Epithelial cell of prostate (primary cell): ENCODE measurements at regions not wholly inside any gene's neighbourhood (a gene's known extent, or its start where the extent isn't known, plus 50 kb on each side); places are given as distances from the start of the nearest gene placed in this dataset.

Source experiments
- DNase-seq: peaks from one replicate; pipeline ENCODE4 v3.0.0-alpha.2; 2011; ENCODE audit warnings: low read depth, low spot score
- H3K27ac ChIP-seq: fragments of 450-650 bp; 2 replicates; pipeline ENCODE4 v1.5.1; 2017; ENCODE audit warnings: mild to moderate bottlenecking

DNA sequence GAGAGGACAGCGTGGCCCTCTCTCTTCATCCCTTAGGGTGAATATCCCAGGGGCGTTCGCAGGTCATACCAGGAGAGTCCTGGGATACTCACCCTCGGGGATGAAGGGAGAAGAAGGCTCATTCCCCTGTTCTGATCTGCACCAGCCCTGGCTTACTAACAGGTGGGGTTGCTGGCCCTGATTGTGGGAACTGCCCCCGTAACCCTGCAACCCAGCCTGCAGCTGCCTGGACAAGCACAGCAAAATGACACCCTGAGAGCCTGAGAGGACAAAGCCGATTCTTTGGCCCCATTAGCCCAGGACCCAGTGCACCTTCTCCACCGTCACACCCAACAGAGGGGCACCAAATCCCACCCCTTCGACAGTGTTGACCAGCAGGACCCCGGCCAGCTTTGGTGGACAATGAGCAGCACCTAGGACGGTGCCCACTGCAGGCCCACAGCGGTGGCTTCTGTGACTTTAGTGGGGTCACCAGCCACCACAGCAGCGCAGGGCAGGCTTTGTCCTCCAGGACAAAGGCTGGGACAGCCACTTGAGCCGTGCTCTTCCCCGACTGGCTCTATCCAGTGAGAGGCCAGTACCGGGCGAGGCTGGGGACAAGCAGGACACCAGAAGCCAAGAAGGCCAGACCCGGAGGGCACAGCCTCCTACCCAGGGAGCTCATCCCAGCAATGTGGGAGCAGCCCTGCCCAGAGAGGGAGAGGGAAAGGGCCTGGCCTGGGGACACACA is 98.5 kb upstream of the RTL6 start:
- no peak for DNase-seq
- no peak overlapping the region for H3K27ac ChIP-seq

DNA sequence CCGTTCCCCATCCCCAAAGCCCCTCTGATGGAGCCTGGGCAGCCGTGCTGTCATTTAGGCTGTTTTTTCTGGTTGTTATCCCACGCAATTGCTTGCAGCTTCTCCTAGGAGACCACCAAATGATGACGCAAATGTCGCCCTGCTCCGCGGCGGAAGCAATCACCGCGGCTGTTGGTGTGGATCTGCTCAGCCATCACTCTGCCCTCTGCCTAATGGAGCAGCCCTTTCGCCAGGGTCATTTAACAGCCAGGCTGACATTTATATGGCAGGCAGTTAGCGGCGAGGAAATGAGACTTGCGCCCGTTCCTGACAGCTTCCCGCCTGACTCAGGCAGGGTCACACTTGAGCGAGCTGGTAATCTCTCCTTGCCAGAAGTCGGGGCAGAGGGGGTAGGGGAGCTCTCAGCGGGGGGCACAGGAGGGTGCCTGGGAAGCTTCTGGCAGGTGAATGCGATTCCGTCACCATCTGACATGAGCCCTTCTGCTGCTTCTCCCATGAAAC is 97.9 kb upstream of the RTL6 start:
- no peak for DNase-seq
- no peak overlapping the region for H3K27ac ChIP-seq

DNA sequence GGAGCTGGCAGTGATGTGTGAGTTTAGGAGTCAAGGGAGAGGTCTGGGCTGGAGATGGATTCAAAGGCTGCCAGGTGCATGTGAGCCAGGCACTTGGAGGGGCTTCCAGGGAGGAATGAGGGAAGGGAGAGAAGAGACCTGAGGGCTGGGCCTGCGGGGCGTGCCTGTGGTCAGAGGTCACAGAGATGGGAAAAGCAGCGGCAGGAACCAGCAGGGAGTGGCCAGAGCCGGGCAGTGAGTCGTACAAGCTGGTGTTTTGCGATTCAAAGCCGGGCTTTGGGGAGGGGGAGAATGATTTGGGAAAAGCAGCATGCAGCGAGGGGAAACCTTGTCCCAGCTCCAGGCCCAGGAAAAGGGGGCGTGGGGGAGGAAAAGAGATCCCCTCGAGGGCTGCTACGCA is 96.9 kb upstream of the RTL6 start:
- DNase-seq = no peak
- no peak overlapping the region for H3K27ac ChIP-seq

DNA sequence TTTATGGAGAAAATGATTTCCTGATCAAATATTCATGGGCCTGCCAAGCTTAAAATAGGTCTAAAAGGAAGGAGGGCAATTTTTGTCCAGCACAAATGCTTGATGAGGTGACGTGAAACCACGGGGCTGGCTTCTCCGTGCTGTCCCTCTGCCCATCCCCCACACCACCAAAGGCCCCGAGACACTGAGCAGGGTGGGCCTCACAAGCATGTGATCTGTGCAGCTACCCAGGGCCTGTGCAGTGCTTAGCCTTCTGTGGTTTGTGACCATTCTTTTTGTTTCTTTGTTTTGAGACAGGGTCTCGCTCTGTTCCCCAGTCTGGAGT is 94.8 kb upstream of the RTL6 start:
- DNase-seq = no peak
- no peak overlapping the region for H3K27ac ChIP-seq

DNA sequence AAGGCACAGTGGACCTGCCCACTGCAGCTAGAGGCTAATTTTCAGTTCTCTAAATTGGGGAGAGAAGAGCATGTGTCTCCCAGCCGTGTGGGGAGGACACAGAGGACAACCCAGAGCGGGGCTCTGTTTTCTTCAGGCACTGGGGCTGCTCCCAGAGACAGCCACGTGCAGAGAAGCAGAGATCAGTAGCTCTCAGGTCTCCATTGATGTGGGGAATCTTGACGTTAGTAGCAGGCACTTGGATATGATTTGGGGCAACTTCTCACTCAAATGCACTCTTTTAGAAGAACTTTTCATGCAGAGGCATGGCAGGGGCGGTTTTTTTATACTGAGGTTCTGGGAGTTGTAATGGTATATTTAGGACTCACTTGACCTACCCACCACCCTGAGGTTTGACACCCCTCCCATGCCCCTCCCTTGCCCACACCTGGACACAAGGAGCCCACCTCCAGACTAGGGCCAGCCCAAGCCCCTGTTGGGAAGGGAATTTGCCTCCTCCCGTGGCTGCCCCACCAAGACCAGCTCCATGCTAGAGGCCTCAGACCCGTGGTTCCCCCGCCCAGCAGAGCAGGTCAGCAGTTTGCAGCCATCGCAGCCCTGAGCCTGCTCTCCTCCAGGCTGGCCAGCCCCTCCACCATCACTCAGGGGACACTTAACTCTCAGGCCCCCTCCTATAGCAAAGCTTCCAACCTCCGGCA is 94.2 kb upstream of the RTL6 start:
- no peak overlapping the region for H3K27ac ChIP-seq
- DNase-seq = no peak

DNA sequence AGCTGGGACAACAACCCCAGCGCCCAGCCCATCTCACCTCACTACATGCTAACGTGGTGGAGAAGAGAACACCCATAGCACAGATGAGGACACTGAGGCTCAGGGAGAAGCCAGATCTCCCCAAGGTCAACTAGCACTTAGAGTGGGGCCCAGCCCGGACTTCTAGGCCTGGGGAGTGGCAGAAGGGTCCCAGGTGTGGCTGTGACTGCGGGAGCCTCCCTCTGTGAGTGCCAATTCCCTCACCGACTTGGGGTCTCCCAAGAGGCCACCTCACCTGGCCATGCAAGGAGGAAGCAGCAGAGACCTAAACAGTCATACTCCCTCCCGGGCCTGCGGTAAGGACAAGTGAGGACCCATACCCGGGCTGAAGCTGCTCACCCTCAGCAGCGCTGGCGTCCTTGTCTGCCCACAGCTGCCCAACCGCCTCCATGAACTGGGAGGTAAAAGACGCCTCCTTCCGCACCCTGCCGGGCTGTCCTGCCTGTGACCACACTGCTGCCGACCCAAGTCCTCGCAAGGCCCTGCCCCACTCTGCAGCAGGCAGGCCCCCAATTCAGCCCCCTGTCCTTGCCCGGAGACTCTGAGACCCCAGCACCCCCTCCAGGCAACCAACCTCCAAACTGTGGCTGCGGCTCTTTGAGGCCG is 93.2 kb upstream of the RTL6 start:
- no peak for DNase-seq
- no peak overlapping the region for H3K27ac ChIP-seq

DNA sequence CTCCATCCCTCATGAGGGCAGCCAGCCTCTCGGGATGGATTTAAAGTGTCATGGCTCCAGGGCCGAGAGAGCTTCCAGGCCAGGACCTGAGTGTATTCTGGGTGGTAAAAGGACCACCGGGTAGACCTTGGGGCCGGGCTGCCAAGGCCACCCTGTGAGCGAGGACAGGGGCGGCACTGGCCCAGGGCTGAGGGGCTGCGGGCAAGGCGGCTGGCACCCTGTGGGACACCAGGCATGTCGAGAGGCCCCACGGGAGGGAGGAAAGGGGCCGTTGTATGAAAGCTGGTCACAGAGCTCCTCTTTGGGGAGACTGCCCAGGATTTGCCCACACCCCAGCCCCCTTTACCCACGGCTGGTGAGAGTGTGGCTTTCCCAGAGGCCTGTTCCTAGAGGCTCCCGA is 92.3 kb upstream of the RTL6 start:
- no peak overlapping the region for H3K27ac ChIP-seq
- no peak for DNase-seq

DNA sequence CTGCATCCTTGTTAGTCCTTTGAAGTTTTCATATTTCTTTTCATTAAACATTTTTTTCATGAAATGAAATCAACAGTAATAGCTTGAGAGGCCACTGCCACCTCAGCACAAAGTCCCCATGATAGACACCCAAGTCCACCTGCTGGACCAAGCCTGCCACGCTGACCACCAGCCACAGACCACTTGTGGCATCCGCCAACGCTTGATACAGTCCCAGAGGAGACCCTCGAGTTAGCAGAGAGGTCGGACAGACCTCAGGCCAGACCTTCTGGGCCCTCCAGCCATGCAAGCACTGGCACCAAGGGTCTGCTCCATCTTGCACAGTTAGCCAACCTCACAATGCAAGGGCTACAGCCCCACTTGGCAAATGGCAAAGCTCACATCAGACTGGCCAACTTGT is 91.8 kb upstream of the RTL6 start:
- DNase-seq = no peak
- no peak overlapping the region for H3K27ac ChIP-seq

DNA sequence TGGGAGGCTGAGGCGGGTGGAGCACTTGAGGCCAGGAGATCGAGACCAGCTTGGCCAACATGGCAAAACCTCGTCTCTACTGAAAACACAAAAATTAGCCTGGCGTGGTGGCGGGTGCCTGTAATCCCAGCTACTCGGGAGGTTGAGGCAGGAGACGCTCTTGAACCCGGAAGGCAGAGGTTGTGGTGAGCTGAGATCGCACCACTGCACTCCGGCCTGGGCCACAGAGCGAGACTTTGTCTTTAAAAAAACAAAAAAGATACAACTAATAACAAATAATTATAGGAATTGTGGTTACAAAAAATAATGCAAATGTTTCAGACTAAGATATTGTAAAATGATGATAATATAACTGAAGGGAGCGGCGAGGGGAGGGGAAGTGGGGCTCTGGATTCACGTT is 90.3 kb upstream of the RTL6 start:
- H3K27ac ChIP-seq = no peak overlapping the region
- DNase-seq = no peak

DNA sequence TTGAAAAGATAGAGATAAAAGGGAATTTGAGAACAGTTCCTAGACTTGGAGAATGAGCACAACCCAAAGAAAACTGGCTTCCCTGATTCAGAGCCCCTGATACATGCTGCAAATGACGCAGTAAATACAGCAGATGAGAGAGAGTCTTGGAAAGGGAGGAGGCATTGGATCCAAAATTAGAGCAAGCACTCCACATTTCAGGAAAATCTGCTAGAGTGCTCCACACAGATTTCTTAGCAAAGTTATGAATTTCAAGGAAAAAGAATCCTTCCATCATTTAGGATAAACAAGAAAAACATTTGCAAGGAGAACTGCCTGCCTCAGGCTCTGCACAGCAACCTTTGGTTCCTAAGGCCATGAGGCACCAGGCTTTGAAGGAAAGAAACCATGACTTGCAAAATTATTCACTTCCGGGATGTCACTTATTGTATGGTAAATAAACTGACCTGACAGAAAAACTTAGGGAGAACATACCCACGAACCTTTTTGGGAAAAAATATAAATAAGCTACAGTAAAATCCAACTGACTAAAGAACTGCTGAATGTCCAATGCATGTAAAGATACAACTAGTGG is 89.8 kb upstream of the RTL6 start:
- H3K27ac ChIP-seq = no peak overlapping the region
- no peak for DNase-seq

DNA sequence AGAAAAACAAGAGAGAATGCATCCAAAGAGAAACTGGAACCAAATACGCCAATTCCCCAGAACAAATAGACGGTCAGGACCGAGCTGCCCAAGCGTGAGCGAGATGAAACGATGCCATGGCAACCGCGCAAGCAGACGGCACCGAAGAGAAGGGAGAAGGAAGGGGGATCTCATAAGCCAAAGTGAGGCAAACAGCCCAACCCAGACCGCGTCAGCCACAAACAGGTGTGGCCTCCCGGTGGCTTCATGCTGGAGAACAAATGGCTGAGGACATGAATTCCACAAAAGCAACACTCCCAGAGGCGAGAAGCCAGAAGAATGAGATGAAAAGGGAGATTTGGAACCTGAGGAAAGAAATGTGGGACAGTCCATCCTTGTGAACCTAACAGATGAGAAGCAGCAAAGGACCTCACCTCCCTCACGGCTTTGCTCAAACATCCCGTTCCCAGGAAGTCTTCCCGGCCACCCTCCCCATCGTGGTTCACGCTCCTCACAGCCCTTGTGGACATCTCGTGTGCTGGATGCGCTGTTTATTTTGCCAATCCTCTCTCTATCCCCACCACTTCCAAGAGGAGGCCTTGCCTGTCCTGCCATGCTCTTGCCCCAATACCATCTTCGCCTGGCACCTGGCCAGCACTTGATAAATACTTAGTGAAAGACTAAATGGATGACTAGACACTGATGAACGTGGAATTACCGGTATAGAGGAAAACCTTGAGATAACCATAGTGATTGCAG is 89.1 kb upstream of the RTL6 start:
- no peak for DNase-seq

DNA sequence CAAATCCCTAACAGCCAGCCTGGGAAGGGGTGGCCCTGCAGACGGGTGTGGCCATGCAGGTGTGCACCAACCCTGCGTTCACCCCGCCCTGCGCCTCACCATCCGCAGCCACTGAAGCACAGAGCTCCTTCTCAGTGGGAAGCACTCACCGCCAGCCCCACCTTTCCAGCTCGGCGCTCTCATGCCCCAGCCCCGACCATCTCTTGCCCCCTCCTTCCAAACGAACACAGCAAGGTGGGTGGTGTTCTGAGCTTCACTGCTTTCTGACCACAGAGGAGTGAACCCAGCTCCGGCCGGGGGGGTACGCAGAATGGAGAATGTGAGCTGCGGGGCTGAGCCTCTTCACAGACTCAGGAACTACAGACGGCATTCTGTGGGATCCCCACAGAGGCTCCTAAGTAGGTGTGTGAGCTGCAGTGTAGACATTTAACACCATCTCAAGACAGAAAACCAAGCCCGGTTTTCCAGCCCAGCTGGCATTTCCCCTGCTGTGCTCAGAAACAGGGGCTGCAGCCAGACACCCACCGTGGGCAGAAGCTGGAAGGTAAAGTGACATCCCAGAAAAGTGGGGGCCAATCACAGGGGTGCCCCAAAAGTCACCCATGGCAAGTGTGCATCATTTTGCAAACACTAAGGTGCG is 88.4 kb upstream of the RTL6 start:
- DNase-seq = no peak
- no peak overlapping the region for H3K27ac ChIP-seq

More for the DNA sequence above, 89.1 kb upstream of the RTL6 start:
- H3K27ac ChIP-seq = no peak overlapping the region

DNA sequence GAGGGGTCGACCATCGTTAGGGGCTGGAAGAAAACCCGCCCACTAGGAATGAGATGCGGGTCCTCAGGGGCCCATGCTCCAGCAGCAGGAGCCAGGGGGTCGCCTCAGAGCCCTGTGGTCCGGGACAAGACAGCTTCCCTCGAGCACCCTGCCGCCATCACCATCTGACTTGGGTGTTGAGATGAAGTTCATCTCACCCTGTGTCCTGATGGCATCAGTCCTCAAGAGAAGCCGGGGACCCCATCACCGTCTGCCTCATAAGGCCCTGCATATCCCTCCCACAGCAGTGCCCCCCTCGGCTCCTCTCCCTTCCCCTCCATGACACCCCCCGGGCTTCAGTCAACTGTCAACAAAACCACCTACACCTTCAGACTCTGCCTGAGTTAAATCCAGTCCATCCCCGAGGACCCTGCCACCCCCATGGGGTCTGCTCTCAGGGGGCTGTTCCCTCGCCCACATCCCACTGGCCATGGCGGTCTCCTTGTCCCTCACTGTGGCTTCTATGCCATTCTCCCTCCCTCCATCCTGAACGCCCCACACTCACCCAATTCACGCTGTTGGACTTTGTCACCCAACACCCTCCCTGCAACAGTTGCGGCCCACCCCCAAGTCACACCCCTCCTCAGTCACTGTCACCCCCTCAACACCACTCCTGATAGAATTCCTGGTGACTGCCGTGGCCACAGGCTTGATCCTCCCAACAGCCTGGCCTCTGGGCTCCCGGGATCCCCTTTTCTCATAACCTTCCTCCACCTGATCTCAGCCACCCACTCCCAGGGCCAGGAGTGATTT is 87.7 kb upstream of the RTL6 start:
- no peak for DNase-seq
- H3K27ac ChIP-seq = no peak overlapping the region

DNA sequence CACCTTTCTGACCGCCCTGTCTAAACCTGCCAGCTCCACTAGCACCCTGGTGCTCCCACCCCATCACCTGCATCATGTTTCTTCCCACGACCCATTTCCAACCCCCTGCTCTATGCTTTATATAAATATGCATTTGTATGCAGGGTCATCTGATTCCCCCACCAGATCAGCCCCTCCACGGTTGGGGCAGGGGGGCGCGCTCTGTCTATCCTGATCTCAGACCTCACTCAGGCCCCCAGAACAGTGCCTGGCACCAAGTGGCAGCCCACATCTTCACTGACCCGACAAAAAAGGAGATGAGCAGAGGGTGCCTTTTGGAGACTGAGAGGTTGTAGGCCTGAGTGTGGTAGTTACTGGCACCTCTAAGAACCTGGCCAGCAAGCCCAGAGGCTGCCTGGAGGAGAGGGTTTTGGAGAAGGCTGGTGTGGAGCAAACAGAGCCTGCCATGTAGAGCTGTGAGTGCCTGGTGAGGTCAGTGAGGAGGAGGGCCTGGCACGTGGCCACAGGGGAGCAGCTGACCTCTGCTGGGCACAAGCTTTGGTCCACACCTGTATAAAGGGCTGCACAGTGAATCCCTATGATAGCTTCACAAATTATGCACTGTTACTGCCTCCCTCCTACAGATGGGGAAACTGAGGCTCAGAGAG is 86.3 kb upstream of the RTL6 start:
- no peak for DNase-seq
- no peak overlapping the region for H3K27ac ChIP-seq

DNA sequence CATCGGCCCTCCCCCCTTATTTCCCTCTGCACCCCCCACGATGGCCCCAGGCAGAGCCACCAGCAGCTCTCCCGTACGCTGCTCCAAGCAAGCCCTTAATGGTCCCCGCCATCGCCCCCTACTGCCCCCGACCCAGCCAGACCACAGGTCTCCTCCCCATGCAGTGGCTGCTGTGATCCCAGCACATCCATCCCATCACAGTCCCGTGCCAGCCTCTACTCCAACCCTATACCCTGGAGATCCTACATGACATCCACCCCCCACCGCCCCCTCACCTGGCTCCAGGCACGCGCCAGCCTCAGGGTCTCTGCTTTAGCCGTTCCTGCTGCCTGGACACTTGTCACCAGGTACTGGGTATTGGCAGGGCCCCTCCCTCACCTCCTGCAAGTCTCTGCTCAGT is 85.8 kb upstream of the RTL6 start:
- no peak for DNase-seq
- H3K27ac ChIP-seq = no peak overlapping the region

DNA sequence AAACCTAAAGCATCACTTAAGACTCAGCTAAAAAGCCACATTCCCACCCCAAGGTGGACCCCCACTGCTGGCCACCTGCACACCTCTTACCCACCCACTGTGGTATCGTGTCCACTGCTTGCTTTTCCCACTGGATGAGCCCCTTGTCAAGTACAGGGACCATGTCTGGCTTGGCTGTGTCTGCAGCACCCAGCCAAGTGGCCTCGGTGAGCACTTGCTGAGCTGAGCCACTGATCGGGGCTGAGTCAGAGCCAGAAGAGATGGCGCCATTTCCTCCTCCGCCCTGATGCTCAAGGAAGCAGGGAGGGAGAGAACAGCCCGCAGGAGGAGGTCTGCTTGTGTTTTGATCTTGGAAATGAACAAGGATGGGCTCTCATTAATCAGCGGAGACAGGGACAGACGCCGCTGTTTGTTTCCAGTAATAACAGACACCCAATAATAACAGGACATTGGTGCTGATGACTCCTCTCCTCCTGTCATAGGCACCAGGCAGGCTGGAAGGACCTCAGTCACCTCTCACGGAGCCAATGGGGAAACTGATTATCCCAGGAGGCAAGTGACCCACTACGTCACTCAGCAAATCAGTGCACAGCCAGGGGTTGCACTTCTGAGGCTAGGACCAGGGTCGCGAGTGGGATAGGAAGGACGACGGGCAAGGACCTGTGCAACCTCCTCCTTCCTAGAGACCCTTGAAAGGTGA is 85.2 kb upstream of the RTL6 start:
- DNase-seq = no peak
- H3K27ac ChIP-seq = no peak overlapping the region

DNA sequence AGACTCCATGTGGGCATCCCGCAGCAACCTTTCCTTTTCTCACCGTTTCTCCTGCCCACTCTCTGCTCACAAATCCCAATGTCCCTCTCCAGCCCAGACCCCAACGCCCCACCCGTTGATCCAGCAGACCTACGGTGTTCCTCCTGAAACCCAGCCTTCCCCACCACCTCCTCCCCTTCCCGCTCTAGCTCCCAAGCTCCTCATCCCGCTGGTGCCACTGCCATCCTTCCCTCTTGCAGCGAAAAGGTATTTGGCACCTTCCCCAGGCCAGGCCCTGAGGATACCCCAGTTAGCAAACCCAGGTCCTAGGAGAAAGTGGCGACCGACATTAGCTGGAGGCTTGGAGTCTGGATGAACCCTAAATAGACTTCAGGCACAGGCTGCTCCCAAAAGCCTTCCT is 84.0 kb upstream of the RTL6 start:
- no peak for DNase-seq
- no peak overlapping the region for H3K27ac ChIP-seq

DNA sequence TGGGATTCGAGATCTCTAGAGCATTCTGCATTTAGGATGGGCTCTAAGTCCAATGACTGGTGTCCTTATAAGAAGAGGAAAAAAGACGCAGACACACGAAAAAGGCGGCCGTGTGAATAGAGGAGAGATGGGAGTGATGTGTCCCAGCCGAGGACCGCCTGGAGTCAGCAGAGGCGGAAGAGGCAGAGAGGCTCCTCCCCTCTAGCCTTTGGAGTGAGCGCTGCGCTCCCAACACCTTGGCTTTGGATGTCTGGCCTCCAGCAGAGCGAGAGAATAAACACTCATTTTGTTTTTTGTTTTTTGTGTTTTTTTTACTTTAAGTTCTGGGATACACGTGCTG is 83.0 kb upstream of the RTL6 start:
- H3K27ac ChIP-seq = no peak overlapping the region
- DNase-seq = no peak
